WTC11 (cell line): ENCODE measurements at regions not wholly inside any gene's neighbourhood (a gene's known extent, or its start where the extent isn't known, plus 50 kb on each side); places are given as distances from the start of the nearest gene placed in this dataset.

Experiments
- ATAC-seq: fragments of 200-7000 bp; cut with Tn5 transposase; 2 replicates; pipeline ENCODE4 v1.10.0; 2021; ENCODE audit warnings: mild to moderate bottlenecking, moderate library complexity
- CTCF ChIA-PET: fragments of 300-600 bp; sonication (Branson Sonifier 250); formaldehyde crosslinking; loops from one replicate; lab custom pipeline; 2021; ENCODE audit warnings: antibody characterized with exemption; lab: Charles Lee
- POLR2A ChIA-PET: fragments of 350-600 bp; sonication (Branson Sonifier 250); formaldehyde crosslinking; loops from one replicate; lab custom pipeline; 2021; ENCODE audit warnings: antibody characterized with exemption; lab: Charles Lee
- DNase-seq: peaks from one replicate; pipeline ENCODE4 v3.0.0; 2021; ENCODE audit warnings: low spot score
- H3K27ac Mint-ChIP-seq: 2 replicates; pipeline ENCODE4 v1.8.0; 2021; ENCODE audit warnings: mixed read lengths
- H3K27me3 Mint-ChIP-seq: 2 replicates; pipeline ENCODE4 v1.8.0; 2021; ENCODE audit warnings: low read depth, mild to moderate bottlenecking, moderate library complexity, mixed read lengths
- H3K36me3 Mint-ChIP-seq: 2 replicates; pipeline ENCODE4 v1.8.0; 2021; ENCODE audit warnings: mixed read lengths
- H3K4me1 Mint-ChIP-seq: 2 replicates; pipeline ENCODE4 v1.8.0; 2022; ENCODE audit warnings: mixed read lengths
- H3K4me3 Mint-ChIP-seq: 2 replicates; pipeline ENCODE4 v1.8.0; 2021; ENCODE audit warnings: mild to moderate bottlenecking, moderate library complexity, mixed read lengths
- H3K9me3 Mint-ChIP-seq: 2 replicates; pipeline ENCODE4 v1.8.0; 2021; ENCODE audit warnings: mixed read lengths
- CREM ChIP-seq: sonication (generic); formaldehyde crosslinking; IDR thresholded peaks from 2 replicates; pipeline ENCODE4 v1.8.1; 2022; ENCODE audit warnings: mild to moderate bottlenecking, missing genetic modification reagents, moderate library complexity
- FOXJ3 ChIP-seq: sonication (generic); formaldehyde crosslinking; IDR thresholded peaks from 2 replicates; pipeline ENCODE4 v1.9.0; 2021; ENCODE audit warnings: missing genetic modification reagents, mild to moderate bottlenecking, borderline replicate concordance
- IRF2 ChIP-seq: sonication (generic); formaldehyde crosslinking; IDR thresholded peaks from 2 replicates; pipeline ENCODE4 v1.8.0; 2022; ENCODE audit warnings: low read depth, missing genetic modification reagents, borderline replicate concordance
- NR1H2 ChIP-seq: sonication (generic); formaldehyde crosslinking; IDR thresholded peaks from 2 replicates; pipeline ENCODE4 v1.9.0; 2021; ENCODE audit warnings: mild to moderate bottlenecking, moderate library complexity, missing genetic modification reagents
- RORB ChIP-seq: fragments of 250-450 bp; sonication (Bioruptor Pico); IDR thresholded peaks from 2 replicates; pipeline ENCODE4 v1.9.0; 2021; ENCODE audit warnings: mild to moderate bottlenecking
- ZNF317 ChIP-seq: sonication (generic); formaldehyde crosslinking; IDR thresholded peaks from 2 replicates; pipeline ENCODE4 v1.8.1; 2023; ENCODE audit warnings: low read depth, mild to moderate bottlenecking, moderate library complexity, missing genetic modification reagents, borderline replicate concordance
- ZNF671 ChIP-seq: fragments of 250-450 bp; sonication (Bioruptor Pico); IDR thresholded peaks from 2 replicates; pipeline ENCODE4 v1.8.0; 2021; ENCODE audit warnings: mild to moderate bottlenecking
- TF ChIP-seq, protein P1 (sequence below): sonication (generic); formaldehyde crosslinking; IDR thresholded peaks from 2 replicates; pipeline ENCODE4 v1.8.0; 2022; ENCODE audit warnings: mild to moderate bottlenecking, missing genetic modification reagents
- TF ChIP-seq, protein P2 (sequence below): fragments of 250-450 bp; sonication (Bioruptor Pico); IDR thresholded peaks from 2 replicates; pipeline ENCODE4 v1.9.0; 2021; ENCODE audit warnings: mild to moderate bottlenecking
- TF ChIP-seq, protein P3 (sequence below): sonication (generic); formaldehyde crosslinking; conservative IDR thresholded peaks from 2 replicates; pipeline ENCODE4 v1.8.1; 2022; ENCODE audit warnings: mild to moderate bottlenecking, missing genetic modification reagents
- TF ChIP-seq, protein P4 (sequence below): sonication (generic); formaldehyde crosslinking; IDR thresholded peaks from 2 replicates; pipeline ENCODE4 v1.8.0; 2022; ENCODE audit warnings: mild to moderate bottlenecking, missing genetic modification reagents
- TF ChIP-seq, protein P5 (sequence below): sonication (generic); formaldehyde crosslinking; IDR thresholded peaks from 2 replicates; pipeline ENCODE4 v1.8.1; 2022; ENCODE audit warnings: low read depth, missing genetic modification reagents, borderline replicate concordance
- TF ChIP-seq, protein P6 (sequence below): sonication (generic); formaldehyde crosslinking; IDR thresholded peaks from 2 replicates; pipeline ENCODE4 v1.8.1; 2023; ENCODE audit warnings: mild to moderate bottlenecking, missing genetic modification reagents, moderate library complexity
- TF ChIP-seq, protein P7 (sequence below): sonication (generic); formaldehyde crosslinking; IDR thresholded peaks from 2 replicates; pipeline ENCODE4 v1.8.1; 2023; ENCODE audit warnings: mild to moderate bottlenecking, missing genetic modification reagents, moderate library complexity
- TF ChIP-seq, protein P8 (sequence below): fragments of 250-450 bp; sonication (Bioruptor Pico); IDR thresholded peaks from 2 replicates; pipeline ENCODE4 v1.9.0; 2021; ENCODE audit warnings: mild to moderate bottlenecking, borderline replicate concordance
- TF ChIP-seq, protein P9 (sequence below): sonication (generic); formaldehyde crosslinking; IDR thresholded peaks from 2 replicates; pipeline ENCODE4 v1.8.0; 2023; ENCODE audit warnings: missing genetic modification reagents

DNA sequence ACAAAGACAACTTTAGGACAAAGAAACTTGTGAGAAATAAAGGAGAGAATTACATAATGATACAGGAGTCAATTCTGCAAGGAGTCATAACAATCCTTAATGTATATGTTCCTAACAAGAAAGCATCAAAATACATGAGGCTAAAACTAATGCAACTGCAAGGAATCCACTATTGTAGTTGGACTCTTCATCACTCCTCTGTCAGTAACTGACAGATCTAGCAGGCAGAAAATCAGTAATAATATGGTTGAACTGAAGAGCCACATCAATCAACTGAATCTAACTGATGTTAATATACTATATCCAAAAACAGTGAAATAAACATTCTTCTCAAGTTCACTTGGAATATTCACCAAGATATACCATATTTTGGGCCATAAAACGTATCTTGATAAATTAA is 1806.4 kb upstream of the CELF4 start (continued):
- TF ChIP-seq, protein P1, sequence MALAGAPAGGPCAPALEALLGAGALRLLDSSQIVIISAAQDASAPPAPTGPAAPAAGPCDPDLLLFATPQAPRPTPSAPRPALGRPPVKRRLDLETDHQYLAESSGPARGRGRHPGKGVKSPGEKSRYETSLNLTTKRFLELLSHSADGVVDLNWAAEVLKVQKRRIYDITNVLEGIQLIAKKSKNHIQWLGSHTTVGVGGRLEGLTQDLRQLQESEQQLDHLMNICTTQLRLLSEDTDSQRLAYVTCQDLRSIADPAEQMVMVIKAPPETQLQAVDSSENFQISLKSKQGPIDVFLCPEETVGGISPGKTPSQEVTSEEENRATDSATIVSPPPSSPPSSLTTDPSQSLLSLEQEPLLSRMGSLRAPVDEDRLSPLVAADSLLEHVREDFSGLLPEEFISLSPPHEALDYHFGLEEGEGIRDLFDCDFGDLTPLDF: no peak
- TF ChIP-seq, all 79 proteins: peak for 0

DNA sequence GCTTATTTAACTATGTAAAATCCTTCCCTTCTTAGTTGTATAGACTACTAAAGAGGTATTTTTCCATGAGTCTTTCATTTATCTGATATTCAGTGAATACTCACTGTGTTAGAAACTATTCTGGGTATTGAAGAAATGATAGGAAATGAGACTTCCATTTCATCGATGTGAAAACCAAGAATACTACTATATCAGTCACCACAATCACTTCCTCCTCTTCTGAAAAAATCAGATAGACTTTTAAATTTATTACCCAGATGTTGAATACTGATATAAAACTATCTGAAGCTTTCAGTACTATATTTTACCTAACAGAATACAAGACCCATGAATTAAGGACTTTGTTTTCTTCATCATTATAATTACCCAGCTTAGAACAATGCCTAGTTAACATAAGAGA is 1801.1 kb upstream of the CELF4 start:
- CTCF ChIA-PET: no interaction called here
- Mint-ChIP-seq H3K36me3 (0 out of 2 replicates have a peak, but pooled peaks cover 4% of the 10 kb centered on the region), H3K27ac (no peak overlapping the region)

More for the DNA sequence above, 1801.1 kb upstream of the CELF4 start:
- H3K9me3 Mint-ChIP-seq: peaks cover 4% of the 10 kb centered on the region; the same call in 1 of the 2 replicates
- POLR2A ChIA-PET: no interaction called here
- peaks cover 4% of the 10 kb centered on the region for H3K4me1 Mint-ChIP-seq
- no peak overlapping the region for H3K4me3 Mint-ChIP-seq
- H3K27me3 Mint-ChIP-seq: no peaks in the 10 kb centered on the region
- DNase-seq: no peak
- TF ChIP-seq, protein P2, sequence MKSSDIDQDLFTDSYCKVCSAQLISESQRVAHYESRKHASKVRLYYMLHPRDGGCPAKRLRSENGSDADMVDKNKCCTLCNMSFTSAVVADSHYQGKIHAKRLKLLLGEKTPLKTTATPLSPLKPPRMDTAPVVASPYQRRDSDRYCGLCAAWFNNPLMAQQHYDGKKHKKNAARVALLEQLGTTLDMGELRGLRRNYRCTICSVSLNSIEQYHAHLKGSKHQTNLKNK: no peak
- TF ChIP-seq, protein P3, sequence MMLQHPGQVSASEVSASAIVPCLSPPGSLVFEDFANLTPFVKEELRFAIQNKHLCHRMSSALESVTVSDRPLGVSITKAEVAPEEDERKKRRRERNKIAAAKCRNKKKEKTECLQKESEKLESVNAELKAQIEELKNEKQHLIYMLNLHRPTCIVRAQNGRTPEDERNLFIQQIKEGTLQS (CRISPR knock-in tag): no peak
- no peak for TF ChIP-seq IRF2 (CRISPR knock-in tag)
- no peak for TF ChIP-seq NR1H2 (CRISPR knock-in tag)
- TF ChIP-seq, protein P4, sequence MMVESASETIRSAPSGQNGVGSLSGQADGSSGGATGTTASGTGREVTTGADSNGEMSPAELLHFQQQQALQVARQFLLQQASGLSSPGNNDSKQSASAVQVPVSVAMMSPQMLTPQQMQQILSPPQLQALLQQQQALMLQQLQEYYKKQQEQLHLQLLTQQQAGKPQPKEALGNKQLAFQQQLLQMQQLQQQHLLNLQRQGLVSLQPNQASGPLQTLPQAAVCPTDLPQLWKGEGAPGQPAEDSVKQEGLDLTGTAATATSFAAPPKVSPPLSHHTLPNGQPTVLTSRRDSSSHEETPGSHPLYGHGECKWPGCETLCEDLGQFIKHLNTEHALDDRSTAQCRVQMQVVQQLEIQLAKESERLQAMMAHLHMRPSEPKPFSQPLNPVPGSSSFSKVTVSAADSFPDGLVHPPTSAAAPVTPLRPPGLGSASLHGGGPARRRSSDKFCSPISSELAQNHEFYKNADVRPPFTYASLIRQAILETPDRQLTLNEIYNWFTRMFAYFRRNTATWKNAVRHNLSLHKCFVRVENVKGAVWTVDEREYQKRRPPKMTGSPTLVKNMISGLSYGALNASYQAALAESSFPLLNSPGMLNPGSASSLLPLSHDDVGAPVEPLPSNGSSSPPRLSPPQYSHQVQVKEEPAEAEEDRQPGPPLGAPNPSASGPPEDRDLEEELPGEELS (CRISPR knock-in tag): no peak
- TF ChIP-seq, protein P5, sequence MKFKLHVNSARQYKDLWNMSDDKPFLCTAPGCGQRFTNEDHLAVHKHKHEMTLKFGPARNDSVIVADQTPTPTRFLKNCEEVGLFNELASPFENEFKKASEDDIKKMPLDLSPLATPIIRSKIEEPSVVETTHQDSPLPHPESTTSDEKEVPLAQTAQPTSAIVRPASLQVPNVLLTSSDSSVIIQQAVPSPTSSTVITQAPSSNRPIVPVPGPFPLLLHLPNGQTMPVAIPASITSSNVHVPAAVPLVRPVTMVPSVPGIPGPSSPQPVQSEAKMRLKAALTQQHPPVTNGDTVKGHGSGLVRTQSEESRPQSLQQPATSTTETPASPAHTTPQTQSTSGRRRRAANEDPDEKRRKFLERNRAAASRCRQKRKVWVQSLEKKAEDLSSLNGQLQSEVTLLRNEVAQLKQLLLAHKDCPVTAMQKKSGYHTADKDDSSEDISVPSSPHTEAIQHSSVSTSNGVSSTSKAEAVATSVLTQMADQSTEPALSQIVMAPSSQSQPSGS (CRISPR knock-in tag): no peak
- no peak for TF ChIP-seq FOXJ3 (CRISPR knock-in tag)
- TF ChIP-seq, protein P6, sequence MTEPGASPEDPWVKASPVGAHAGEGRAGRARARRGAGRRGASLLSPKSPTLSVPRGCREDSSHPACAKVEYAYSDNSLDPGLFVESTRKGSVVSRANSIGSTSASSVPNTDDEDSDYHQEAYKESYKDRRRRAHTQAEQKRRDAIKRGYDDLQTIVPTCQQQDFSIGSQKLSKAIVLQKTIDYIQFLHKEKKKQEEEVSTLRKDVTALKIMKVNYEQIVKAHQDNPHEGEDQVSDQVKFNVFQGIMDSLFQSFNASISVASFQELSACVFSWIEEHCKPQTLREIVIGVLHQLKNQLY: no peak
- TF ChIP-seq, protein P7, sequence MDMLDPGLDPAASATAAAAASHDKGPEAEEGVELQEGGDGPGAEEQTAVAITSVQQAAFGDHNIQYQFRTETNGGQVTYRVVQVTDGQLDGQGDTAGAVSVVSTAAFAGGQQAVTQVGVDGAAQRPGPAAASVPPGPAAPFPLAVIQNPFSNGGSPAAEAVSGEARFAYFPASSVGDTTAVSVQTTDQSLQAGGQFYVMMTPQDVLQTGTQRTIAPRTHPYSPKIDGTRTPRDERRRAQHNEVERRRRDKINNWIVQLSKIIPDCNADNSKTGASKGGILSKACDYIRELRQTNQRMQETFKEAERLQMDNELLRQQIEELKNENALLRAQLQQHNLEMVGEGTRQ (CRISPR knock-in tag): no peak
- TF ChIP-seq, protein P8, sequence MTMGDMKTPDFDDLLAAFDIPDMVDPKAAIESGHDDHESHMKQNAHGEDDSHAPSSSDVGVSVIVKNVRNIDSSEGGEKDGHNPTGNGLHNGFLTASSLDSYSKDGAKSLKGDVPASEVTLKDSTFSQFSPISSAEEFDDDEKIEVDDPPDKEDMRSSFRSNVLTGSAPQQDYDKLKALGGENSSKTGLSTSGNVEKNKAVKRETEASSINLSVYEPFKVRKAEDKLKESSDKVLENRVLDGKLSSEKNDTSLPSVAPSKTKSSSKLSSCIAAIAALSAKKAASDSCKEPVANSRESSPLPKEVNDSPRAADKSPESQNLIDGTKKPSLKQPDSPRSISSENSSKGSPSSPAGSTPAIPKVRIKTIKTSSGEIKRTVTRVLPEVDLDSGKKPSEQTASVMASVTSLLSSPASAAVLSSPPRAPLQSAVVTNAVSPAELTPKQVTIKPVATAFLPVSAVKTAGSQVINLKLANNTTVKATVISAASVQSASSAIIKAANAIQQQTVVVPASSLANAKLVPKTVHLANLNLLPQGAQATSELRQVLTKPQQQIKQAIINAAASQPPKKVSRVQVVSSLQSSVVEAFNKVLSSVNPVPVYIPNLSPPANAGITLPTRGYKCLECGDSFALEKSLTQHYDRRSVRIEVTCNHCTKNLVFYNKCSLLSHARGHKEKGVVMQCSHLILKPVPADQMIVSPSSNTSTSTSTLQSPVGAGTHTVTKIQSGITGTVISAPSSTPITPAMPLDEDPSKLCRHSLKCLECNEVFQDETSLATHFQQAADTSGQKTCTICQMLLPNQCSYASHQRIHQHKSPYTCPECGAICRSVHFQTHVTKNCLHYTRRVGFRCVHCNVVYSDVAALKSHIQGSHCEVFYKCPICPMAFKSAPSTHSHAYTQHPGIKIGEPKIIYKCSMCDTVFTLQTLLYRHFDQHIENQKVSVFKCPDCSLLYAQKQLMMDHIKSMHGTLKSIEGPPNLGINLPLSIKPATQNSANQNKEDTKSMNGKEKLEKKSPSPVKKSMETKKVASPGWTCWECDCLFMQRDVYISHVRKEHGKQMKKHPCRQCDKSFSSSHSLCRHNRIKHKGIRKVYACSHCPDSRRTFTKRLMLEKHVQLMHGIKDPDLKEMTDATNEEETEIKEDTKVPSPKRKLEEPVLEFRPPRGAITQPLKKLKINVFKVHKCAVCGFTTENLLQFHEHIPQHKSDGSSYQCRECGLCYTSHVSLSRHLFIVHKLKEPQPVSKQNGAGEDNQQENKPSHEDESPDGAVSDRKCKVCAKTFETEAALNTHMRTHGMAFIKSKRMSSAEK (CRISPR knock-in tag): no peak
- TF ChIP-seq RORB (CRISPR knock-in tag): no peak
- TF ChIP-seq, protein P9, sequence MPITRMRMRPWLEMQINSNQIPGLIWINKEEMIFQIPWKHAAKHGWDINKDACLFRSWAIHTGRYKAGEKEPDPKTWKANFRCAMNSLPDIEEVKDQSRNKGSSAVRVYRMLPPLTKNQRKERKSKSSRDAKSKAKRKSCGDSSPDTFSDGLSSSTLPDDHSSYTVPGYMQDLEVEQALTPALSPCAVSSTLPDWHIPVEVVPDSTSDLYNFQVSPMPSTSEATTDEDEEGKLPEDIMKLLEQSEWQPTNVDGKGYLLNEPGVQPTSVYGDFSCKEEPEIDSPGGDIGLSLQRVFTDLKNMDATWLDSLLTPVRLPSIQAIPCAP (CRISPR knock-in tag): no peak
- no peak for TF ChIP-seq ZNF671 (CRISPR knock-in tag)
- no peak for TF ChIP-seq ZNF317 (CRISPR knock-in tag)
- TF ChIP-seq CREM (CRISPR knock-in tag): no peak
- no peak for ATAC-seq
